ENCODE measurements at regions not wholly inside any gene's neighbourhood (a gene's known extent, or its start where the extent isn't known, plus 50 kb on each side); places are given as distances from the start of the nearest gene placed in this dataset.
"Not testable (repeated sequence)": the region's sequence is repeated elsewhere in the genome, so short reads cannot be mapped to it uniquely, and the experiment has no call there.

- 84 to 91% methylated on average over 4 of the region's 4 CpGs for WGBS, 2 donors
- Histone ChIP-seq H3K9me3 (peaks cover 0 to 5% (median under 1%) of the 10 kb centered on the region in 4 donors), H3K36me3 (no peaks in the 10 kb centered on the region), H3K4me3 (no peak overlapping the region), H3K4me1 (no peaks in the 10 kb centered on the region), H3K27ac (no peak overlapping the region), H3K27me3 (no peaks in the 10 kb centered on the region)
- ATAC-seq (ENCODE audit: low FRiP score in 2 of 2) (no peak), DNase-seq (no peak)
- TF ChIP-seq POLR2AphosphoS5 (IDR thresholded peaks at IDR 0.05) (no peak), CTCF (IDR thresholded peaks at IDR 0.05) (no peak), EP300 (IDR thresholded peaks at IDR 0.05) (no peak), POLR2A (IDR thresholded peaks at IDR 0.05) (no peak)
These were observed 103.7 kb downstream of the SKIDA1 start for GRCh38 chr10:21421794-21422193.

GRCh38 chr10:21421016-21421415, 104.5 kb downstream of the SKIDA1 start:
- Histone ChIP-seq H3K36me3 (no peaks in the 10 kb centered on the region), H3K4me1 (no peaks in the 10 kb centered on the region), H3K9me3 (no peaks in the 10 kb centered on the region), H3K4me3 (no peak overlapping the region), H3K27ac (no peak overlapping the region), H3K27me3 (no peaks in the 10 kb centered on the region)
- WGBS, 2 donors, result 51 to 58% methylated on average over 2 of the region's 2 CpGs
- DNase-seq, result no peak
- TF ChIP-seq CTCF (IDR thresholded peaks at IDR 0.05), result no peak
- no peak for TF ChIP-seq POLR2AphosphoS5 (IDR thresholded peaks at IDR 0.05)
- TF ChIP-seq POLR2A (IDR thresholded peaks at IDR 0.05), result no peak
- no peak for TF ChIP-seq EP300 (IDR thresholded peaks at IDR 0.05)
- no peak for ATAC-seq (ENCODE audit: low FRiP score in 2 of 2)

- not testable (repeated sequence) for H3K27me3 ChIP-seq; H3K27ac ChIP-seq; ATAC-seq (ENCODE audit: low FRiP score in 2 of 2); H3K4me3 ChIP-seq; H3K36me3 ChIP-seq; H3K9me3 ChIP-seq; DNase-seq; H3K4me1 ChIP-seq
- WGBS, 2 donors, result 85 to 94% methylated on average over 5 of the region's 5 CpGs
These were observed 106.4 kb downstream of the SKIDA1 start for GRCh38 chr10:21418981-21419576.

GRCh38 chr10:21417172-21417712, 108.2 kb downstream of the SKIDA1 start:
- no peaks in the 10 kb centered on the region for H3K36me3 ChIP-seq
- no peaks in the 10 kb centered on the region for H3K9me3 ChIP-seq
- no peak overlapping the region for H3K27ac ChIP-seq
- H3K4me1 ChIP-seq, result no peaks in the 10 kb centered on the region
- WGBS, 2 donors, result 91 to 95% methylated on average over 6 of the region's 6 CpGs
- no peak for TF ChIP-seq EP300 (IDR thresholded peaks at IDR 0.05)
- no peak for TF ChIP-seq POLR2A (IDR thresholded peaks at IDR 0.05)
- TF ChIP-seq POLR2AphosphoS5 (IDR thresholded peaks at IDR 0.05), result no peak
- no peak for TF ChIP-seq CTCF (IDR thresholded peaks at IDR 0.05)
- DNase-seq (no peak), ATAC-seq (ENCODE audit: low FRiP score in 2 of 2) (no peak)
- no peak overlapping the region for H3K4me3 ChIP-seq
- H3K27me3 ChIP-seq, result no peaks in the 10 kb centered on the region

- TF ChIP-seq POLR2A (IDR thresholded peaks at IDR 0.05), result no peak
- no peak for TF ChIP-seq POLR2AphosphoS5 (IDR thresholded peaks at IDR 0.05)
- no peak for TF ChIP-seq CTCF (IDR thresholded peaks at IDR 0.05)
- TF ChIP-seq EP300 (IDR thresholded peaks at IDR 0.05), result no peak
- WGBS, 2 donors, result 69 to 79% methylated on average over 2 of the region's 2 CpGs
- ATAC-seq (ENCODE audit: low FRiP score in 2 of 2) (no peak), DNase-seq (no peak)
- Histone ChIP-seq H3K9me3 (no peaks in the 10 kb centered on the region), H3K4me1 (no peaks in the 10 kb centered on the region), H3K4me3 (no peak overlapping the region), H3K27ac (no peak overlapping the region), H3K36me3 (no peaks in the 10 kb centered on the region), H3K27me3 (no peaks in the 10 kb centered on the region)
These were observed 111.8 kb downstream of the SKIDA1 start for GRCh38 chr10:21413680-21414079.
